ENCODE measurements at regions not wholly inside any gene's neighbourhood (a gene's known extent, or its start where the extent isn't known, plus 50 kb on each side); places are given as distances from the start of the nearest gene placed in this dataset.
"Not testable (repeated sequence)": the region's sequence is repeated elsewhere in the genome, so short reads cannot be mapped to it uniquely, and the experiment has no call there.

DNA sequence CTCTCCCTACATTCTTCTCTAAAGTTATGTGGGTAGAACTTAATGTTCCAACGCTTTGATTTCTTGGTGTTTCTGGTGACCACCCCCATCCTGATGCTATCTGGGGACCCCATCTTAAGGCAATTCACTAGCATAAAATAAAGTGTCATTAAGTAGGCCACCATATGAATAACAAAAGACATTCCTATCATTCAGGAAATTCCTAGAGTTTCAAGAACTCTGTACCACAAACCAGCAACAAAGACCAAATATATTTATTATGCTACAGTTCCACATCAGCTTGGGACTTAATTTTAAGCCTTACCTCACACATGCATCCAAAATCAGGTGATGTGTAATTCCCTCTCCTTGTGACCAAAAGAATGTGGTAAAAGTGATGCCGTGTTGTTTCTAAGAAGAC, 254.6 kb upstream of the LRRC4C start:
- DNase-seq = no peak

DNA sequence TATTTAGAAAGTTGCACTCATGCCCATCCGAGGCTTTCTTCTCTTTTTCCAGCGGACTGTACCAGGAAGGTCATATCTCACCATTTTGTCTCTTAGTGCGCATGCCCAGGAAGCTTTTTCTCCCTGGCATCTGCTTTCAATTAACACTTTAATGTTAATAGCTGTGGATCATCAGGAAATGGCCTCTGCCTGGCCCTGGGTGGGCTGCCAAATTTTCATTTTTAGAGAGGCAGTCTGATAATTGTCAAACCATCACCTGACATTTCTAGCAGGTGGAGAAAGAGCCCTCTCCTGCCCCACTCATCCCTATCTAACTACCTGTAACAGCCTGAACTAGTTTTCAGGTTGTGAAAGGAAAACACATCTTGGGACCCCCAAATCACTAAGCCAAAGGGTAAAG, 257.4 kb upstream of the LRRC4C start:
- no peak for DNase-seq

DNA sequence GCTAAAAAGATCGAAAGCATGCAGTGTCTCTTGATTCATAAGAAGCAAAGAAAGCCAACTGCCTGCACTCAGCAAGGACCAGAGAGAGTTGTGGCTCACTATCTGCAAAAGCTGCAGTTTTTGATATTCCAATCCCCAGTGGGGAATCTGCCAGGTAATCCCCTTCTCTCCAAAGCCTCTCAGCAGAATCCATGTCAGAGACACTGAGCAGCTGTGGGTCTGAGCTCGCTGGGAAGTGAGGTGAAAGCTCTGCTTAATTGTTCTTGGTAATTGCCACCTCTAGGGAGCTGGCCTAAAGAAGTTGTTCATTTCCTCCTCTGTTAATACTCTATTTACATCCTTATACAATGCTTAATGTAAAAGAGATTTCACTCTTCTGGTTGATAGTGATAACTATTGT, 261.3 kb upstream of the LRRC4C start:
- no peak for DNase-seq

DNA sequence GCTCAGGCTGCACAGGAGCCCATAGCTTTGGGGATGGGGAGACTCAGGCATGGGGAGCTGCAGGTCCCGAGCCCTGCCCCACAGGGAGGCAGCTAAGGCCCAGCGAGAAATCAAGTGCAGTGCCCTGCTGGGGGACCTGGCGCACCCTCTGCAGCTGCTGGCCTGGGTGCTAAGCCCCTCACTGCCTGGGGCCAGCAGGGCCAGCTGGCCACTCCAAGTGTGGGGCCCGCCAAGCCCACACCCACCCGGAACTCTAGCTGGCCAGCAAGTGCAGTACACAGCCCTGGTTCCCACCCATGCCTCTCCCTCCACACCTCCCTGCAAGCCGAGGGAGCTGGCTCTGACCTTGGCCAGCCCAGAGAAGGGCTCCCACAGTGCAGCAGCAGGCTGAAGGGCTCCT, 268.7 kb upstream of the LRRC4C start:
- DNase-seq = not testable (repeated sequence)

DNA sequence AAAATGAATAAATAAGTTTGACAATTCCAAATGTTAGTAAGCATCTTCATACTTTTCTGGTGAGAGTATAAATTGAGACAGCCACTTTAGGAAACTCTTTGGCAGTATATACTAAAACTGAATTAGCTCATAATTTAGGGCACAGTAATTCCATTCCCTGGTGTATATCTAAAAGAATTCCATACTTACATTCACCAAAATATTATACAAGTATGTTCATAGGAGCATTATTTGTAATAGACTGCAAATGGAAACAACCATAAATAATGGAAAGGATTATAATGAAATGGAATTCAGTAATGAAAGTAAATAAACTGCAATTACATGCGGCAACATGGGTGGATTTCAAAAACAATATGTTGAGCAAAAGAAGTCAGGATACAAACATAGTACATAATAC, 315.8 kb upstream of the LRRC4C start:
- no peak for DNase-seq

DNA sequence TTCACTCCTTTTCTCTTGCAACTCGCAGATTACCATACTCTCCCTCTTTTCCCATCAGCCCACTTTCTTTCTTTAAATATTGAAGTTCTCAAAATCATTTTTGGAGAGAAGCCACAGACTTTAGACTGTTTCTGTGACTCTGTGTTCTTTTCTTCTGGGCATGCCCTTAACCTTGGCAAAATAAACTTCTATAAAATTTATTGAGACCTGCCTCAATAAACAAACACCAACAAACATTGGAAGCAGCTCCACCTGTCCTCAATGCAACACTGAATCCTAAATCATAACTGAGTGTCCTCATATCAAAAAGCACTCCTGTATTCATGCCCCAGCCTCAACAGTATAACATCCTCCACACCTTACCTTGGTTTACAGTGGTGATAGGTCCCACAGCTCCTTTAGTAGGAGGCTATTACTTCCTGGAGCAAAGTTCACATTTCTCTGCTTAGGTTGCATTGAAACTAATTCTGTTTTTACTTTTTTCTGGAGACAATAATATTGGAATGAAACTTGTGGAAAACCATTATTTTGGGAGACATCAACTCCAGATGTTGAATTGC, 320.0 kb upstream of the LRRC4C start:
- DNase-seq = no peak

DNA sequence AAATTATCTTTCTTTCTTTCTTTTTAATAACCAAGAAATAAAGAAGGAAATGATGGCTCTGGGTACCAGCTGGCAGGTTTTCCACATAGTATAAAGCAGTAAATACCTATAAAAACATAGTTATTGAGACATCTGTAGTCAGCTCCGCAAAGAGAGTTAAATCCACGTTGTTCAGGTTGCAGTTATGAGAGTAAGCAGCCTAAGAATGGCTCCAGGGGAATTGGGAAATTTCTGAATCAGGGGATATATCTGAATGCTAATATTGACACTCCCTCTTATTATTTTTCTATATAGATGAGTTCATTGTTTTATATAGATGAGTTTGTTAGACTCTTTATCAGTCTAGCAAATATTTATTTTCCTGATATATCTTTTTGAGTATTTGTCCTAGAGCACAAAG, 322.0 kb upstream of the LRRC4C start:
- no peak for DNase-seq

DNA sequence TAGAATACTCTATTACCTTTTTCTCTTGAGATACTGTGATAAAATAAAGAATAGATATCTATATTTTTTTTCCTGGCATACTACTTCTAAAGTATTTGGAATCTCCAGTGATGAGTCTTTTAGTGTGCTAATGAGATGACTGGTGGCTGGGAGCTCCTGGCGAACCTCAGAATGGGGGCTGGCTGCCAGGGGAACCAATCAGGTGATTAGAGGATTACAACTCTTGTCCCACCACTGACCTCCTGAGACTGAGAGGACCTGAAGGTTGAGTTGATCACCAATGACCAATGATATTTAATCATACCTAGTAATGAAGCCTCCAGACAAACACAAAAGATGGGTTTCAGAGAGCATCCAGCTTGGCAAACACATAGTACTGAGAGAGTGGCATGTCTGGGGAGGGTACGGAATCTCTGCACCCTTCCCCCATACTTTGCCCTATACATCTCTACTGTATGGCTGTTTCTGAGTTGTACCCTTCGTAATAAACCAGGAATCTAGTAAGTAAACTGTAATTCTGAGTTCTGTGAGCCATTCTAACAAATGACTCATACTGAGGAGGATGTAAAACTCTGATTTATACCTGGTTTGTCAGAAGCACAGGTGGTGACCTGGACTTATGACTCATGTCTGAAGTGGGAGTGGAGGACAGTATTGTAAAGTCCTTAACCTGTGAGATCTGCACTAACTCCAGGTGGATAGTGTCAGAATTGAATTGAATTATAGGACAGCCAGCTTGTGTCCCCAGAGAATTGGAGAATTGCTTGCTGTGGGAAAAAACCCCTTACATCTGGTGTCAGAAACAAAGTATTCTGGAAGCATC, 325.3 kb upstream of the LRRC4C start:
- no peak for DNase-seq

DNA sequence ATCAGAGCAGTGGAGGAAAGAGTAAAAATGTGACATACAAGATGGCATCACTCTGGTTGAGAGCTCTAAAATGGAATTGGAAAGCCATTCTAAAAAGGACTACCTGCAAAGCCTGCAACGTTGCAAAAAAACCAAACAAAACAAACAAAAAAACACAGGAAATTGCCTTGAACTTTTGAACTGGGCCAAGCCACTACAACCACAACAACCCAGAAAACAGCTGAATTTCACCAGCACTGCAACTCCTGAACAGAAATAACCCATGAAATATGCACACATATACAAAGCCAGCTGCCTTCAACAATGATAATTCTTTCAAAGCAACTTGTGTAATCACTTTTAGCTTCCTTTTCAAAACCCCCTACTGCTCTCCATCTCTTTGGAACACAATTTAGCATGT, 326.6 kb upstream of the LRRC4C start:
- no peak for DNase-seq

DNA sequence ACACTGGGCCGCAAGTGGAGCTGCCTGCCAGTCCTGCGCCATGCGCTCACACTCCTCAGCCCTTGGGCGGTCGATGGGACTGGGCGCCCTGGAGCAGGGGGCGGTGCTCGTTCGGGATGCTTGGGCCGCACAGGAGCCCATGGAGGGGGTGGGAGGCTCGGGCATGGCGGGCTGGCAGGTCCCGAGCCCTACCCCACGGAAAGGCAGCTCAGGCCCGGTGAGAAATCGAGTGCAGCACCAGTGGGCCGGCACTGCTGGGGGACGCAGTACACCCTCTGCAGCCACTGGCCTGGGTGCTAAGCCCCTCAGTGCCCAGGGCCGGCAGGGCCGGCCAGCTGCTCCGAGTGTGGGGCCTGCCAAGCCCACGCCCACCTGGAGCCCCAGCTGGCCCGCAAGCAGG, 328.7 kb upstream of the LRRC4C start:
- DNase-seq = no peak

DNA sequence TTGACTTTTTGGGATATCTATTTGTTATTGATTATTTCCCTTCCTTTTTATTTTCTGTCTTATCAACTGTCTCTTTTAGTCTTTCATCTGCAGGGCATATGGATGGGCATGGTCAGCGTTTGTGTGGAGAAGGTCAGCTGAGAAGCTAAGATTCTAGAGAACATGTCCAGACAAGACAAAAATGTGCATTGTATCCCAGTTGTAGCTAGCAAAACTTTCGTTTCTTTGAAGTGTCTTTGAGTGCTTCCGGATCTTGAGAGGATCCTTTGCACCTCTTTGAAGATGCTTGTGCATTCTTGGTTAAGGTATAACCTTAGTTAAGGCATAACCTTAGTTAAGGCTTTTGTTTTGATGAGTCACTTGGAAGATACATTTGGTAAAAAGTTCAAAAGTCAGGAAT, 329.9 kb upstream of the LRRC4C start:
- no peak for DNase-seq

DNA sequence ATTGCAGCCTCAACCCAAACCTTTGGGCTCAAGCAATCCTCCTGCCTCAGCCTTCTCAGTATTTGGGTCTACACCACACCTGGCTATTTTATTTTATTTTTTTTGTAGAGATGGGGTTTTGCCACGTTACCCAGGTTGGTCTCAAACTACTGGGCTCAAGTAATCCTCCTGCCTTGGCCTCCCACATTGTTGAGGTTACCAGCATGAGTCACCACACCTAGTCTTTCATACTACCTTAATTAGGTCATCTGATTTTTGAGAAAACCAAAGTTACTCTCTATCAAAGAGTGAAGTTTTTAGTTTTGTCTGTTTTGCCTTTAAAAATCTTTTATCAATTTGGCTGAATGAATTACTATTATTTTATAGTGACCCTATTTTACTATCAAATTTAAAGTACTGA, 335.6 kb upstream of the LRRC4C start:
- DNase-seq = no peak

DNA sequence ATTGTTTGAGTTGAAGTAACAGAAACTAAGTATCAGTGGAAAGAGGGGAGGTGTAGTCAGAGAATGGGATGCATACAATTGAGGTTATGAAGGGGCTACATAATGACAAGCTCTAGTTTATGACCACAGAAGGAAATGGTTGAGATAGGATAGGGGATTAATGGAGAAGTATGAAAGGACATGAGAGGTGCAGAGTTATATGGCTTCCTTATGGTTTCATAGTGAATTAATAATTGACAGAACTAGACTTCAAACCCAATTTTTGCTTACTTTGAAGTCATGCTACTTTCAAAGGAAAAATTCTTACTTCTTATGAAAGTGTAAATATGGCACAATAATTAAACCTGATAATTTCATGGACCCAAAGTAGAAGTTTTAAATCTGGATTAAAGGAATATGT, 340.3 kb upstream of the LRRC4C start:
- DNase-seq = no peak

DNA sequence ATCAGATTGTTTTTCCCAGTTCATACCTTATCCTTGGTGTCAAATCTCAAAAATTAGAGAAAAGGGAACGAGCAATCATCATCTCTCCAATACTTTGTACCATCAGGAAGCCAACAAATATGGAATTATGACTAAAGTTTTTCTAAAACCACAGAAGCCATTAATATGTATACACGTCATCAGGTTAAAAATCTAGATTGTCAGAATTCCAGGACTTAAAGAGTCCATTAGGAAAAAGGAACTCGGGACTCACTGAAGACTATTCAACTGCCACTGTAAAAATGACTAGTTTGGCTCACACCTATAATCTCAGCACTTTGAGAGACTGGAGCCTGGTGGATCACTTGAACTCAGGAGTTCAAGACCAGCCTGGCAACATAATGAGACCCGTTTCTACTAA, 344.4 kb upstream of the LRRC4C start:
- no peak for DNase-seq

DNA sequence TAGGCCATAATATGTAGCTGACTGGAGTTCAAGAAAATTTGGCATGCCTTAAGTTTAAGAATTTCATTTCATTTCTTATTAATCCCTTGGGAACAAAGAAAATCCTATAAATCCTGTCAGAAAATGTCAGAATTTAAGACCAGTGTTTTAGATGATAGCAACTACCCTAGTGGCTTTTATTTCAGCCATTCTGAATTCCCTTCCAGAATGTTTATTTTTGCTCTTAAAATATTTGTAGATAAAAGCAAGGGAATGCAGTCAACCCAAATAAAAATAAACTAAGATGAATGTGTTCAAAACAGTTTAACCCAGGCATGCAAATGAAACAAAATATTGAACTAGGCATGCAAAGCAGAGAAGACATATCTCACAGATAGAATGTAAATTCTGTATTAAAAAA, 356.9 kb upstream of the LRRC4C start:
- no peak for DNase-seq

DNA sequence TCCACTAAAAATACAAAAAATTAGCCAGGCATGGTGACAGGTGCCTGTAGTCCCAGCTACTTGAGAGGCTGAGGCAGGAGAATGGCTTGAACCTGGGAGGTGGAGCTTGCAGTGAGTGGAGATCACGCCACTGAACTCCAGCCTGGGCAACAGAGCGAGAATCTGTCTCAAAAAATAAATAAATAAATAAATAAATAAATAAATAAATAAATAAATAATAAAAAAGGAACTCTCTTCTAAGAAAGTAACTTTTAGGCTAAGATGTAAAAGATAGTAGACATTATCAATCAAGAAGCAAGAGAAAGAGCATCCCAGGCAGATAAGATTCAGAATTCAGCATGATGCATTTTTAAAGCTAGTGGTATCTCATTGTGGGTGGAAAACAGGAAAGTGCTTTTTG, 364.8 kb upstream of the LRRC4C start:
- DNase-seq = not testable (repeated sequence)

DNA sequence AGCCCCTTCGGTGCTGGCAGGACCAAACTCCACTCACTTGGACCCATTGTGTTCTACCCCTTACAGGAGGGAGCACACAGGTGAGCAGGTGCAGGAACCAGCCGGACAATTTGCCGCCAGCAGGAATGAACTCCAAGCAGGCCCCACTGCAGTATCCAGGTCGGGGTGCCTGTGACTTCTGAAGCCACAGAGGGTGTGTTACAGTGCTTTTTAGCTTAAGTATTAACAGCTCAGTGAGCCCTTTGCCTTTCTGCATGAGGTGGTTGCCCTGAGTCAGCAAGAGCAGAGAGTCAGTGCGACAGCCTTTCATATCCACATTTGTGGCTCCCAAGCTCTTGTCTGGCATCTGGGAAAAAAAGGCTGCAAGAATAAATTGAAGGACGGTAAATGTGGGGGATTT, 366.6 kb upstream of the LRRC4C start:
- DNase-seq = no peak

DNA sequence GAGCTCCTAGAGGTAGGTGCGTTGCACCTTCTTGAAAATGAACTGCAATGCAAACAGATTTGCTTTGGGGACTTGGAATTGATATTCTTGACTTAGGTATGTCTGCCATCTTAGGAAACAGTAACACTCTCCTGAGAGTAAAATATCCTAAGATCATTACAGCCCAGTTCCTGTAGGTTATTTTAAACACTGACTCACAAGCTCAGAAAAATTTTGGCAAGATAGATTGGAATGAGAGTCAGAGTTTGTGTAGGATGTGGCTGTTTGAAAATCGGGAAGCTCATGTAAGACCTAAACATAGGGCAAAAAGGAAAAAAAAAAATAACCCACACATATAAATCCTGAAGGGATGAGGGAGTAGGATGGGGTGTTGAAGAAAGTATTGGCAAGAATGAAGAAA, 377.0 kb upstream of the LRRC4C start:
- DNase-seq = no peak

DNA sequence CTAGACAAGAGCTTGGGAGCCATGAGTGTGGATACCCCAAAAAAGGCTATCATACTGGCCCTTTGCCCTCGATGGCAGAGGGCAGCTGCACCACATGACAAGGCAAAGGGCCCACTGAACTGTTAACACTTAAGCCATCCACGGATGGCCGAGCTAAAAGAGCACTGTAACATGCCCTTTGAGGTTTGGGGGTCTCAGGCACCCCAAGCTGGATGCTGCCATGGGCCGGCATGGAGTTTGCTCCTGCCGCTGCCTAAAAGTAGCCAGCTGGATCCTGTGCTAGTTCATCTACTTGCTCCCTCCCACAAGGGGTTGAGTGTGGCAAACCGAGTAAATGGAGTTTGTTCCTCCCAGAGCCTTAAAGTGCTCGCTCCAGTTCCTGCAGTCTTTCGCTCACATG, 383.2 kb upstream of the LRRC4C start:
- no peak for DNase-seq

DNA sequence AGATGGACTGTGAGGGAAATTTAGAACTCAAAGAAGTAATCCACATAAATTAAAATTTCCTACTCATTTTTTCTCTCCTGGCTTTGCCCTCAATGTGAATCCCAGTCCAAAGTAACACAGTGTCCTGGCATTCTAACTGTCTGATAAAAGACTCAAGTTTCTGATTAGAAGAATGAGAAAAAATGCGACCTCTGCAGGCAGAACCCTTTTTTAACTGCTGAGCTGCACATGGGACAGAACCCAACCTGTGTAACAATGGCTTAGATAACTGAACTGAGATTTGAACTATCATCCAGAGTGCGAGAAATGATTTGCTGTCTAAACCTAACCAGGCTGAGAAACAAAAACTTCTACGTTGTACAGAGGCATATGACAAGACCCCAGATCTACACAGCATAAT, 385.6 kb upstream of the LRRC4C start:
- no peak for DNase-seq

DNA sequence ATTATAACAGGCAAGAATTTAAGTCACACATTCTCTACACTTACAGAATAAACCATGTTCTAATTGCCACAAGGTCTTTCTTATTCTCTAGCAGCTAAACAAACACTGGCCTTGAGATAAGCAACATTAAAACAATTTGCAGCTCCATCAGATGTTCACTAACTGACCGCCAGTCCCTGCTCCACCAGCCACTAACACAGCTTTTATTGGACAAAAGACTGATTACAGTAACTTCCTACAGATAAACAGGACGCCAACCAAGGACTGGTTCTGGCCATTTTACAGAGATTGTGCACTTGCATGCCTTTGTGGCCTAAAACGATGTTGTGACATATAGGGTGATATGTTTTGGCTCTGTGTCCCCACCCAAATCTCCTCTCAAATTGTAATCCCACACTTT, 388.9 kb upstream of the LRRC4C start:
- no peak for DNase-seq

DNA sequence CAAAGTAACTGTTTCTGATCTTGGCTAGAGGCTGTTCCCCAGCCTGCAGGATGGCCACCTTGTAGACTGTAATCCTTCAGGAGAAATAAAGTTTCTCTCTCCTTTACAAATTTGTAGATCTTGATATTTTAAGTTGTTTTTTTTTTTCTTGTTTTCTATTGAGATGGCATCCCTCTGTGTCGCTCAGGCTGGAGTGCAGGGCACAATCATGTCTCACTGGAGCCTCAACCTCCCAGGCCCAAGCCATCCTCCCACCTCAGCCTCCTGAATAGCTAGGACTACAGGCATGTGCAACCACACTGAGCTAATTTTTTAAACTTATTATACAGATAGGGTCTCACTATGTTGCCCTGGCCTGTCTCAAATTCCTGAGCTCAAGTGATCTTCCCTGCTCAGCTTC, 389.8 kb upstream of the LRRC4C start:
- DNase-seq = no peak

DNA sequence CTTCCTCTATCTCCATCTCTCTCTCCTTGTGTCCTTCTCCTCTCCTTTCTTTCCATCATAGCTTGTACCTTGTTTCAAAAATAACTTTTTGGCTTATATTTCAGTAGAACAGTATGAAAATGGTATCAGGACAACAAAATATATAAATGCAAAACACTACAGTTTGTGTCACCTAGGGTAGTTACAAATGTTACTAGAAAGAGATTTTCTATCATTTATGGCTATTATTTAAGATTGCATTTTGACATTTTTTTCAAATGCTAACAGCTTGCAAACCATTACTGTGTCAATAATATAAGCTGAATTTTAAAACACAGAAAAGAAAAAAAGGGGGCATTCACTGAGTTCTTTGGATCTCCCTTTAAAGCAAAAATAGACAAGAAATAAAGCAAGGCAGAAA, 392.3 kb upstream of the LRRC4C start:
- no peak for DNase-seq

DNA sequence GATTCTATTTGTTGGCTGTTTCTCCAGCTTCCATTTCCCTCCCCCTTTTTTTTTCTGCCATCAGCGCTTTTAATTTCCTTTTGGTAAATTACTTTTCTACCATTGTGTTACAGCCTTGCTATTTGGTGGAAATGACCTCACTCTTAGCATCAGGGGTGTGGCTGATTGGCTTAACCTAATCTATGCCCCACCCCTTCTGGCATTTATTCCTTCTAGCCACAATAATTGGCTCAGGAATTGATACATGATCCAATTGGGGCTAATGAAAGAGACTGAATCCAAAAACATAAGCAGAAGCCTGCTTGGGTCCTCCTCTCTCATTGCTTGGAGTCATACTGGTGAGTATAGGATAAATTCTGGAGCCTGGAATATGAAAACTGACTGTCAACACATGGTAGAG, 402.4 kb upstream of the LRRC4C start:
- no peak for DNase-seq

DNA sequence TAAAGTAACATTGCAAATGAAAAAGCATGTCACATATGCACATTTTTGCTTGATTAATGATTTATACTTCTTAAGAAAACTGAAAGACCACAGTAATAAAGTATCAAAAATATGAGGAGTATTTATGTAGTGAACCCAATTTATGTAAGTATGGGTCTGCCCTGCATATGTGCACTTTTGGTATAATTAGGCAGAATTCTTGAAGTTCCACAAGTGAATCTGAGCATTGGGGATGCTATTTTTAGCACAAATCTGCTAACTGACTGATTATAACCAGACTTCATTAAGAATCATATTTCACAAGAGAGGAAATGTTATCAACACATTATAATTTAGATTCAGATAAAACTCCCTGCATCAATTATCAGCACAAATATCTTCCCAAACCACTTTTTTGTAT, 407.1 kb upstream of the LRRC4C start:
- DNase-seq = no peak

Measured in activated CD4-positive, alpha-beta T cell treated with anti-CD3 and anti-CD28 coated beads, Interleukin-10, Interleukin-2, amounts not matched to agents 100 ng/mL and 50 ng/mL, durations not matched to agents 16 hours and 8 hours (primary cell).